Central memory CD8-positive, alpha-beta T cell (primary cell): ENCODE measurements at regions not wholly inside any gene's neighbourhood (a gene's known extent, or its start where the extent isn't known, plus 50 kb on each side); places are given as distances from the start of the nearest gene placed in this dataset.

ENCODE experiments used
- ATAC-seq: fragments of 150-1000 bp; cut with Tn5 transposase; replicated peaks from 2 replicates; pipeline ENCODE4 v1.10.0; 2022; ENCODE audit warnings: mild to moderate bottlenecking, moderate FRiP score, moderate number of reproducible peaks; ENCODE audit not compliant: poor library complexity, severe bottlenecking; ENCODE audit errors: extremely low read depth
- DNase-seq, 2 donors: peaks; one replicate each; pipeline ENCODE4 v3.0.0; 2021; ENCODE audit warnings: low spot score in 2 of 2
- H3K27ac Mint-ChIP-seq: one replicate; pipeline ENCODE4 v1.8.0; 2022; ENCODE audit warnings: low read depth, mild to moderate bottlenecking, moderate library complexity, mixed read lengths
- H3K27me3 Mint-ChIP-seq: one replicate; pipeline ENCODE4 v1.8.0; 2022; ENCODE audit warnings: mixed read lengths
- H3K36me3 Mint-ChIP-seq: one replicate; pipeline ENCODE4 v1.8.0; 2022; ENCODE audit warnings: mild to moderate bottlenecking, moderate library complexity, mixed read lengths; ENCODE audit not compliant: insufficient read depth
- H3K4me1 Mint-ChIP-seq: one replicate; pipeline ENCODE4 v1.8.0; 2022; ENCODE audit warnings: mixed read lengths
- H3K4me3 Mint-ChIP-seq: one replicate; pipeline ENCODE4 v1.8.0; 2022; ENCODE audit warnings: mild to moderate bottlenecking, moderate library complexity, mixed read lengths
- H3K9me3 Mint-ChIP-seq: one replicate; pipeline ENCODE4 v1.8.0; 2022; ENCODE audit warnings: mixed read lengths

DNA sequence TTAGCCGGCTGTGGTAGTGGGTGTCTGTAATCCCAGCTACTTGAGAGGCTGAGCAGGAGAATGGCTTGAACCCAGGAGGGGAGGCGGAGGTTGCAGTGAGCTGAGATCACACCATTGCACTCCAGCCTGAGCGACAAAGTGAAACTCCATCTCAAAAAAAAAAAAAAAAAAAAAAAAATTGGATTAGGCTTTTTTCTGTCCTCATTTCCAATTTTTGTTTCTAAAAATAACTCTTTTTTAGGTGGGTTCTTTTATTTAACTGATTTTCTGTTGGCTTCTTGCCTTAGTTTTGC, 863.7 kb downstream of the LRFN5 start:
- H3K4me3 Mint-ChIP-seq, result no peak overlapping the region
- peaks cover 24% of the 10 kb centered on the region for H3K9me3 Mint-ChIP-seq
- ATAC-seq (no peak), DNase-seq (no peak)
- H3K27ac Mint-ChIP-seq, result no peak overlapping the region
- no peaks in the 10 kb centered on the region for H3K36me3 Mint-ChIP-seq
- H3K27me3 Mint-ChIP-seq, result no peaks in the 10 kb centered on the region
- no peaks in the 10 kb centered on the region for H3K4me1 Mint-ChIP-seq

DNA sequence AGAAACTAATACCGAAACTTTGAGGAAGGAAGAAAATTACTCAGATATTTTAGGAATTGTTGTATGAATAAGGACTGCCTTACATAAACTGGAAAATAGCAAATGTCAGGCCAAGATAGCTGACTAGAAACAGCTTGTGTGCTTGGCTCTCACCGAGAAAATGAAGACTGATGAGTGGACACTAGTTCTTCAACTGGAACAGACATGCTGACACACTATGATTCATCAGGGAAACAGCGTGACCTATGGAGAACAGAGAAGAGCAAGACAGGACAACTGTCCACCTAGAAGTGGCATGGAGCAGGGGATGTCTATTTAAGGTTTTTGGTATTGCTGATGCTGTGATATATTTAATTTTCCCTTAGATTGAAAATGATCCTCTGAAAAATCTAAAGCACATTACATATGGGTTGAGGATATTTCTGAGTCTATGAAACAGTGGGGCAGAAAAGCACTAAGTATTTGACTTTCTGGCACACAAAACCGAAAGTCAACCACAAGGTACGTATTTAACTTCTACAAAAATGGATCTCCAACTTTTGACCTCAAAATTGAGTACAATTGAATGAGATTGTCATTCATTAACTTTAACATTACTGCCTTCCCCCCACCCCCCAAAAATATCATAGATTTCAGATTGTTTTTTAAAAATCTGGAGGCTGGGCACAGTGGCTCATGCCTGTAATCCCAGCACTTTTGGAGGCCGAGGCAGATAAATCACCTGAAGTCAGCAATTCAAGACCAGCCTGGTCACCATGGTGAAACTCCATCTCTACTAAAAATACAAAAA, 863.2 kb downstream of the LRFN5 start:
- DNase-seq (no peak), ATAC-seq (no peak)
- H3K4me3 Mint-ChIP-seq, result no peak overlapping the region
- H3K9me3 Mint-ChIP-seq, result peaks cover 24% of the 10 kb centered on the region
- no peaks in the 10 kb centered on the region for H3K36me3 Mint-ChIP-seq
- H3K4me1 Mint-ChIP-seq, result no peaks in the 10 kb centered on the region
- H3K27me3 Mint-ChIP-seq, result no peaks in the 10 kb centered on the region
- H3K27ac Mint-ChIP-seq, result no peak overlapping the region

DNA sequence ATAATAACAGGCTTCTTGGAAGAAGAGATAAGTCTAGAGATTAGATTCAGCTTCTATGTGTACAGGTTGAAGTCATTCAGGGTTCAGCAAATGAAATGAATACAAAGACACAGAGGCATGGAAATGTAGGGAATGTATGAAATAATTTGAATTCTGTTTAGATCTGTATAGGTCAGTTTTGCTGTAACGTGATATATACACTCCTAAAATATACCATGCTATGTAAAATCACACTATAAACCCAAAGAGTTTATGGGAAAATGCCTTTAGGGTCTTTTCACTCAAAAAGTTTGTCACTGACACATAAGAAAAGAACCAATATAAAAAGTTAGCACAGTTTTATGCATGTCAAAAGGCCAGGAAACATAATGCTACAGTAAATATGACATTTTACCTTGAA, 854.0 kb downstream of the LRFN5 start:
- H3K4me1 Mint-ChIP-seq, result no peaks in the 10 kb centered on the region
- no peak overlapping the region for H3K4me3 Mint-ChIP-seq
- H3K9me3 Mint-ChIP-seq, result peaks cover 13% of the 10 kb centered on the region
- no peak for DNase-seq
- H3K27ac Mint-ChIP-seq, result no peak overlapping the region
- peaks cover 1% of the 10 kb centered on the region for H3K36me3 Mint-ChIP-seq
- ATAC-seq, result no peak
- no peaks in the 10 kb centered on the region for H3K27me3 Mint-ChIP-seq

- no peak overlapping the region for H3K4me3 Mint-ChIP-seq
- DNase-seq (no peak), ATAC-seq (no peak)
- H3K27ac Mint-ChIP-seq, result no peak overlapping the region
- H3K4me1 Mint-ChIP-seq, result no peaks in the 10 kb centered on the region
- H3K36me3 Mint-ChIP-seq, result peaks cover 1% of the 10 kb centered on the region
- H3K9me3 Mint-ChIP-seq, result peaks cover 17% of the 10 kb centered on the region
- H3K27me3 Mint-ChIP-seq, result no peaks in the 10 kb centered on the region
Observed at GRCh38 chr14:42459171-42459685, 852.6 kb downstream of the LRFN5 start.

DNA sequence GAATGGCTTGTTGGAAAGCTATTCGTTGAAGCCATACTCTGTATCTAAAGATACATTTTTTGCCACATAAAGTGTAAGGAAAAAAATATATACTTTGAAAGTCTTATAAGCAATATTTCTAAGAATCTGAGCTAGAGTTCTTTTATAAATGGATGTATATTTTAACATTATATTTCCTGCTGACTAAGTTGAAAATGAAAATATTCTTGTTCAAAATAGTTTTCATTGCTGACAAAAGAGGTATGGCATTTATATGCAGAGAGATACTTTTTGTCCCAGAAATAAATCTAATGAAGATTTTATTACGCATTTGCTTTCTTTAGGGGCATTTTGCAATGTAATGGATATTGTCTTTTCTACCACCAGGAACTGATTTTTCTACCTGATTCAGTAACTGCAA, 834.9 kb downstream of the LRFN5 start:
- DNase-seq (no peak), ATAC-seq (no peak)
- no peaks in the 10 kb centered on the region for H3K36me3 Mint-ChIP-seq
- H3K27ac Mint-ChIP-seq, result no peak overlapping the region
- H3K4me3 Mint-ChIP-seq, result no peak overlapping the region
- peaks cover 6% of the 10 kb centered on the region for H3K9me3 Mint-ChIP-seq
- H3K27me3 Mint-ChIP-seq, result no peaks in the 10 kb centered on the region
- no peaks in the 10 kb centered on the region for H3K4me1 Mint-ChIP-seq

GRCh38 chr14:42437809-42438208, 831.1 kb downstream of the LRFN5 start:
- peaks cover 6% of the 10 kb centered on the region for H3K9me3 Mint-ChIP-seq
- no peak overlapping the region for H3K4me3 Mint-ChIP-seq
- H3K36me3 Mint-ChIP-seq, result no peaks in the 10 kb centered on the region
- no peak for DNase-seq
- no peaks in the 10 kb centered on the region for H3K27me3 Mint-ChIP-seq
- H3K27ac Mint-ChIP-seq, result no peak overlapping the region
- ATAC-seq, result no peak
- no peaks in the 10 kb centered on the region for H3K4me1 Mint-ChIP-seq

- Mint-ChIP-seq H3K9me3 (peaks cover 11% of the 10 kb centered on the region), H3K4me1 (no peaks in the 10 kb centered on the region), H3K36me3 (no peaks in the 10 kb centered on the region), H3K27ac (no peak overlapping the region), H3K27me3 (no peaks in the 10 kb centered on the region), H3K4me3 (no peak overlapping the region)
- no peak for DNase-seq
- ATAC-seq, result no peak
Observed at GRCh38 chr14:42429401-42429800, 822.7 kb downstream of the LRFN5 start.

DNA sequence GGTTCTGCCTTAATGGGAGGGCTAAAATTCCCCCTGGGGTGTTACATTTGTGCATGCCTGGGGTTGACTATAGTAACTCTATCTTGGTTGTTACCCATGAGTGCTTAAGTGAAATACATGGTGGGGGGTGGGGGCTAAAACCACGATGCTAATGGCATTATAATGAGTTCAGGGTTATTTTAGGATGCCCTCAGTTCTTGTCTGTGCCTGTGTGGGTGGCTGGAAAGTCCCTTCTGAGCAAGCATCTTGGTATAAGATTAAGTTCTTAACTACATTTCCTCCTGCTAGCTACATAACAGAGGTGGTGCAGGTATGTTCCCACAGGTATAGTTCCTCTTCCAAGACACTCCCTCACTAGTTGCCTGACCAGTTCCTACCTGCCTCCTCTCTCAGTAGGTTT, 822.3 kb downstream of the LRFN5 start:
- H3K9me3 Mint-ChIP-seq, result peaks cover 11% of the 10 kb centered on the region
- no peak for ATAC-seq

DNA sequence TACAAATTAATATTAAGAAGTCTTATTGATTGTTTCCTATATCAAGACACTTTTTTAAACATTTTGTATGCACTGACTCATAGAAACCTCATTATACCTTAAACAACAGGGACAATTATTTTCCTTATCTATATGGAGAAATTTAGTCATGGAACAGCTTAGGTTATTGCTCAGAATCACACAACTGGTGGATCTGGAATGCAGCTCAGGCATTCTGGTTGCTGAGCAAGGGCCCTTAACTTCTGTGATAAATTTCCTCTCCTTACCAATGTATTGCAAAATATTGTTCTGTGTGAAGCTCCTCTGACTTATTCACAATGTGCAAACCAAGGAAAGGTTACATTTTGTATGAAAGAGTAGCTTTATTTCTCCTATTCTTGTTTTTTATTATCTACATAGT, 817.8 kb downstream of the LRFN5 start:
- H3K36me3 Mint-ChIP-seq, result no peaks in the 10 kb centered on the region

More for the DNA sequence above, 822.3 kb downstream of the LRFN5 start:
- no peak overlapping the region for H3K27ac Mint-ChIP-seq
- H3K4me3 Mint-ChIP-seq, result no peak overlapping the region
- no peaks in the 10 kb centered on the region for H3K36me3 Mint-ChIP-seq
- H3K27me3 Mint-ChIP-seq, result no peaks in the 10 kb centered on the region
- DNase-seq, result no peak
- no peaks in the 10 kb centered on the region for H3K4me1 Mint-ChIP-seq

GRCh38 chr14:42421377-42422078, 814.9 kb downstream of the LRFN5 start:
- H3K4me3 Mint-ChIP-seq, result no peak overlapping the region
- H3K9me3 Mint-ChIP-seq, result peaks cover 6% of the 10 kb centered on the region
- H3K27ac Mint-ChIP-seq, result no peak overlapping the region
- DNase-seq (no peak), ATAC-seq (no peak)
- H3K36me3 Mint-ChIP-seq, result no peaks in the 10 kb centered on the region
- H3K4me1 Mint-ChIP-seq, result no peaks in the 10 kb centered on the region
- H3K27me3 Mint-ChIP-seq, result no peaks in the 10 kb centered on the region

More for the DNA sequence above, 817.8 kb downstream of the LRFN5 start:
- H3K4me3 Mint-ChIP-seq, result no peak overlapping the region
- no peaks in the 10 kb centered on the region for H3K4me1 Mint-ChIP-seq
- H3K9me3 Mint-ChIP-seq, result peaks cover 6% of the 10 kb centered on the region
- no peak overlapping the region for H3K27ac Mint-ChIP-seq
- DNase-seq (no peak), ATAC-seq (no peak)
- H3K27me3 Mint-ChIP-seq, result no peaks in the 10 kb centered on the region

GRCh38 chr14:42420071-42420470, 813.4 kb downstream of the LRFN5 start:
- Mint-ChIP-seq H3K27ac (no peak overlapping the region), H3K9me3 (peaks cover 6% of the 10 kb centered on the region), H3K36me3 (no peaks in the 10 kb centered on the region), H3K27me3 (no peaks in the 10 kb centered on the region), H3K4me3 (no peak overlapping the region), H3K4me1 (no peaks in the 10 kb centered on the region)
- ATAC-seq, result no peak
- DNase-seq, result no peak

DNA sequence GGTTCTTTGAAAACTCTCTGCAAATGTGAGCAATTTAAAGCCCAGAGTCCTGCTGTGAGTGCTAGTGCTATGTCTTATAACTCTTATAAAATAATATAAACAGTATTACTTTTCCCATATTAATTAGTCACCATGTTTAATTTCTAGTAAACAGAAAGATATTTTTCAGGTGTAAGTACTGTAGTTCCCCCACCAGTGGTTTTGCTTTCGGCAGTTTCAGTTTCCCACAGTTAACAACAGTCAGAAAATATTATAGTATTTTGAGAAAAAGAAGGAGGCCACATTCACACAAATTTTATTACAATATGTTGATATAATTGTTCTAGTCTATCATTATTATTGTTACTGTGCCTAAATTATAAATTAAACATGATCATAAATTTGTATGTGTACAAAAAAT, 800.5 kb downstream of the LRFN5 start:
- H3K27me3 Mint-ChIP-seq, result no peaks in the 10 kb centered on the region
- DNase-seq (no peak), ATAC-seq (no peak)
- no peak overlapping the region for H3K27ac Mint-ChIP-seq
- no peaks in the 10 kb centered on the region for H3K4me1 Mint-ChIP-seq
- peaks cover 4% of the 10 kb centered on the region for H3K9me3 Mint-ChIP-seq
- no peaks in the 10 kb centered on the region for H3K36me3 Mint-ChIP-seq
- no peak overlapping the region for H3K4me3 Mint-ChIP-seq

GRCh38 chr14:42391146-42391834, 784.6 kb downstream of the LRFN5 start:
- no peaks in the 10 kb centered on the region for H3K36me3 Mint-ChIP-seq
- H3K4me3 Mint-ChIP-seq, result no peak overlapping the region
- no peaks in the 10 kb centered on the region for H3K4me1 Mint-ChIP-seq
- H3K27me3 Mint-ChIP-seq, result no peaks in the 10 kb centered on the region
- ATAC-seq, result no peak
- H3K27ac Mint-ChIP-seq, result no peak overlapping the region
- peaks cover 17% of the 10 kb centered on the region for H3K9me3 Mint-ChIP-seq
- DNase-seq, result no peak
